Right atrium auricular region (tissue), 2 donors: ENCODE measurements at regions not wholly inside any gene's neighbourhood (a gene's known extent, or its start where the extent isn't known, plus 50 kb on each side); places are given as distances from the start of the nearest gene placed in this dataset.

Experiments
- DNase-seq: peaks from one replicate; pipeline ENCODE4 v3.0.0-alpha.2; 2019; ENCODE audit warnings: low spot score
- H3K27ac ChIP-seq, 2 donors: fragments of 200-600 bp; sonication (generic); 1 replicate in 1 of 2; 2 replicates in 1 of 2; pipeline ENCODE4 v1.5.1; 2016 to 2019
- H3K27me3 ChIP-seq, 2 donors: fragments of 200-600 bp; sonication (generic); one replicate each; pipeline versions ENCODE4 v1.5.1 to v1.6.0; 2017 to 2019
- H3K36me3 ChIP-seq: fragments of 200-600 bp; sonication (generic); one replicate; pipeline ENCODE4 v1.5.1; 2016
- H3K4me1 ChIP-seq, 2 donors: fragments of 200-600 bp; sonication (generic); one replicate each; pipeline versions ENCODE4 v1.5.1 to v1.6.0; 2017 to 2019
- H3K4me3 ChIP-seq, 2 donors: fragments of 200-600 bp; sonication (generic); 1 replicate in 1 of 2; 2 replicates in 1 of 2; pipeline ENCODE4 v1.5.1; 2017 to 2019; ENCODE audit warnings: mild to moderate bottlenecking in 1 of 2, moderate library complexity in 1 of 2
- H3K9me3 ChIP-seq, 2 donors: fragments of 200-600 bp; sonication (generic); one replicate each; pipeline ENCODE4 v1.5.1; 2019
- CTCF ChIP-seq, 2 donors: fragments of 200-600 bp; sonication (generic); IDR thresholded peaks; one replicate each; pipeline ENCODE4 v1.5.1; 2019; ENCODE audit warnings: antibody characterized with exemption in 2 of 2

GRCh38 chr4:123666486-123666885, 269.9 kb downstream of the SPRY1 start:
- TF ChIP-seq CTCF (IDR thresholded peaks at IDR 0.05): no peak
- Histone ChIP-seq H3K27ac (no peak overlapping the region), H3K9me3 (no peaks in the 10 kb centered on the region), H3K36me3 (no peaks in the 10 kb centered on the region), H3K4me1 (no peaks in the 10 kb centered on the region), H3K27me3 (no peaks in the 10 kb centered on the region), H3K4me3 (no peak overlapping the region)
- DNase-seq: no peak

GRCh38 chr4:123667496-123667895, 270.9 kb downstream of the SPRY1 start:
- no peaks in the 10 kb centered on the region for H3K9me3 ChIP-seq
- no peak for DNase-seq
- H3K27me3 ChIP-seq: no peaks in the 10 kb centered on the region
- H3K36me3 ChIP-seq: no peaks in the 10 kb centered on the region
- no peak overlapping the region for H3K4me3 ChIP-seq
- H3K27ac ChIP-seq: no peak overlapping the region
- TF ChIP-seq CTCF (IDR thresholded peaks at IDR 0.05): no peak
- no peaks in the 10 kb centered on the region for H3K4me1 ChIP-seq

- TF ChIP-seq CTCF (IDR thresholded peaks at IDR 0.05): no peak
- H3K4me3 ChIP-seq: no peak overlapping the region
- no peaks in the 10 kb centered on the region for H3K4me1 ChIP-seq
- no peak overlapping the region for H3K27ac ChIP-seq
- no peak for DNase-seq
- no peaks in the 10 kb centered on the region for H3K36me3 ChIP-seq
- H3K9me3 ChIP-seq: no peaks in the 10 kb centered on the region
- H3K27me3 ChIP-seq: no peaks in the 10 kb centered on the region
These were observed 271.4 kb downstream of the SPRY1 start for GRCh38 chr4:123667991-123668390.

DNA sequence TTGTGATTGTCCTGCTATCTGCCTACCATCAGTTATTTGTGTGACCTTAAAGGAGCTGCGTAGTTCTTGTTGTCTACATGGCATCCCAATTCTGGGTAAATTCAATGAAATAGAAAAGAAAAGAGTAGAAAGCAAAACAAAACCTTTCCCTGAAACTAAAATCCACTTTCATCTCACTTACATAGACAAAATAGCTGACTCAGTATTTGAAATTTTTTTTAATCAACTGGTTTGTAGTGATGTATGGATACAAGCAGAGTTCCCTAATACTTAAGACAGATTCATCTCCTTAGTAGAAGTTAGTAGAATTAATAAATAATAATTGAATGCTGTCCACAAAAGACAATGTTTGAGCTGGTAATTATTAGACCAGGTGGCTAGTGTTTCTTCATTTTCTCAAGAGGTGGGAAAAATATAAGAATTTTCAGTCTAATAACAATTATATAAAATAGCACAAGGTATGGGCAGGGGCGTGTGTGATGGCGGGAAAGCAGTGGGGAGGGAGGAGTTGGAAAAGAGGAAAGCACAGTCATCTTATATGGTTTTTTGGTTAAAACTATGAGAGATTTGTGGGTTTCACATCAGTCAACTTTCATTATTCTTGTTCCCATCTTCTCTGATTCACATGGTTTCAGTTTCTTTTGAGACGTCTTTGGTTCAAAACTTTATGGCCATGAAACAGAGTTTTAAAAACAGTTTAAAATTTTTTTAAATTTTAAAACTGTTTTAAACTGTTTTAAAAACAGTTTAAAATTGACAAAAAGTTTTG, 275.2 kb downstream of the SPRY1 start:
- no peak for DNase-seq
- H3K36me3 ChIP-seq: no peaks in the 10 kb centered on the region
- H3K27ac ChIP-seq: no peak overlapping the region
- no peak for TF ChIP-seq CTCF (IDR thresholded peaks at IDR 0.05)
- H3K9me3 ChIP-seq: no peaks in the 10 kb centered on the region
- H3K27me3 ChIP-seq: no peaks in the 10 kb centered on the region
- H3K4me3 ChIP-seq: no peak overlapping the region
- no peaks in the 10 kb centered on the region for H3K4me1 ChIP-seq

DNA sequence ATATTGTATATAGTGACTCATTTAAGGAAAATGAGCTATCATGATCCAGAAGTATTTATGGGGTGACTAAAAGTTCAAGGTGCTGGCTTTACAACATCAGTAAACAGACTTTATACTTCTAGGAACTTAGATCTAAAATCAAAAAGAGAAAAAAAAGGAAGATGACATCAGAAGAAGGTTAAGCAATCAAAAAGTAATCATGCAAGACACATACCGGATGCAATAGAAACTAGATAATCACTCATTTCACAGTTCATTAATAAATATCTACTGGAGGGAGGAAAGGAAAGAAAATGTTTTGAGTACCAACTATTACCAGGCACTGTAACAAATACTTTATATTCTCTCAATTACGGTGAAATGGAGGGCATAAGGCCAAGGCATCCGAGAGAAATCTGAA, 276.4 kb downstream of the SPRY1 start:
- no peak for TF ChIP-seq CTCF (IDR thresholded peaks at IDR 0.05)

GRCh38 chr4:123673971-123674370, 277.4 kb downstream of the SPRY1 start:
- no peaks in the 10 kb centered on the region for H3K9me3 ChIP-seq
- H3K27ac ChIP-seq: peak overlapping the region in 1 of 2 donors; percentile 4
- no peaks in the 10 kb centered on the region for H3K4me1 ChIP-seq
- DNase-seq: no peak
- no peaks in the 10 kb centered on the region for H3K36me3 ChIP-seq
- H3K4me3 ChIP-seq: no peak overlapping the region
- no peak for TF ChIP-seq CTCF (IDR thresholded peaks at IDR 0.05)
- H3K27me3 ChIP-seq: no peaks in the 10 kb centered on the region

More for the DNA sequence above, 276.4 kb downstream of the SPRY1 start:
- Histone ChIP-seq H3K9me3 (no peaks in the 10 kb centered on the region), H3K4me3 (no peak overlapping the region), H3K27me3 (no peaks in the 10 kb centered on the region), H3K27ac (no peak overlapping the region), H3K4me1 (no peaks in the 10 kb centered on the region), H3K36me3 (no peaks in the 10 kb centered on the region)
- no peak for DNase-seq
